ENCODE measurements at regions not wholly inside any gene's neighbourhood (a gene's known extent, or its start where the extent isn't known, plus 50 kb on each side); places are given as distances from the start of the nearest gene placed in this dataset.
"Not testable (repeated sequence)": the region's sequence is repeated elsewhere in the genome, so short reads cannot be mapped to it uniquely, and the experiment has no call there.

DNA sequence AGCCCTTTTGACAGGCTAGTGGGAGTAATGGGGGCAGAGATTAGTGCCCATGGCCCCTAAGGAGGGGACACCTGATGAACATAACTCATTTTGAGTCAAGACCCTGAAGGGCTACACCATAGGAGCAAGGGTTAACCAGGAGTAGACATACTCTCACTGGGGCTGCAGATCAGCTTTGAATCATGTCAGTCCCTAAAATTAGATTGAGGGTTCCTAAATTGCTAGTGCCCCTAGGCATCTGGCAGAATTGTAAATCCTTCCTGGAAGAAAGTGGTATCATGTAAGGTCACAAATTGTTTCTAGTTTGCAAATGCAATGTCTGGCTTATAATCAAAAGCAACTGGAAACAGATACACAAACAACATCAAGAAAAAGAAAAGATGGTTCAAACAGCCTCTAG is 52.1 kb upstream of the LRRC37A2 start:
- H3K4me3 ChIP-seq; DNase-seq (ENCODE audit: extremely low spot score); H3K9me3 ChIP-seq; H3K27me3 ChIP-seq; H3K4me1 ChIP-seq; H3K36me3 ChIP-seq; intact Hi-C loops (cut with DNase I); H3K27ac ChIP-seq (replicated peaks in 1 of 4): not testable (repeated sequence)

DNA sequence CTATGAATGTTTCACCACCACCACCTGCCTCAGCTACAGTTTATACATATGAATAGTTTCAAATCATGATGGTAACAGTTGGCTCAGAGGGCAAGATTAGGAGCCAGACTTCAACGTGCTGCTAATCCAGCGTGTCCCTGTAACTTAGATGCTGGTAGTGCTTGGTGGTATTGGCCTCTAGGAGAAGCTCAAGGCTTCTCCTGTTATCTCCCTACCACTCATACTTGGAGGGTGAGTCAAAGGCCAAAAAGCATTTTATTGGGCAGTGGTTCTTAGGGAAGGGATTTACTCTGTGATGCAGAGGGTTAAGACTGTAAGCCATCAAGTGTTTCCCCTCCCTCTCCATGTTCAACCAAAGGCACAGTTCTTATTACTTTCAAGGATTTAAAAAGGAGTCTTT is 57.2 kb upstream of the LRRC37A2 start:
- H3K27ac ChIP-seq (replicated peaks in 1 of 4); intact Hi-C loops (cut with DNase I); H3K4me3 ChIP-seq; H3K4me1 ChIP-seq; H3K27me3 ChIP-seq; DNase-seq (ENCODE audit: extremely low spot score); H3K9me3 ChIP-seq; H3K36me3 ChIP-seq: not testable (repeated sequence)
- no CpG with 5 or more reads among the region's 2 CpGs for WGBS

DNA sequence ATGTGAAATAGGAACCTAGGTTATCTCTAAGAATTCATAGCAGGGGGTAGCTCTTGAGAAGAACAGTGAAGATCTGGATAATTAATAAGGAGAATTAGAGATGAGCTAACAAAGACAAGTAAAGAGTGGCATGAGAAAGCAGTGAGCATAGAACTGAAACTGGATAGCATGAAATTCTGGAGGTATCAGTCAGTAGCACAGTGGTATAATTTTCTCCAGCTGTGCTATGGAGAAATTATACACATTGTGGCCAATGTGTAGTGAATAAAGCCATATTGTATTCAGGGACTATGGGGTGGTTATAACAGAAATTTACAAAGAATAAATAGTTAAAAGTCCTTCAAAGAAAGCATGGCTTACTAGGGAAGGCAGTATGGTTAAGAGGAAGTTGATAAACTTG is 57.7 kb upstream of the LRRC37A2 start:
- H3K27ac ChIP-seq (replicated peaks in 1 of 4); H3K36me3 ChIP-seq; H3K27me3 ChIP-seq; intact Hi-C loops (cut with DNase I); H3K4me1 ChIP-seq; DNase-seq (ENCODE audit: extremely low spot score); H3K4me3 ChIP-seq; H3K9me3 ChIP-seq: not testable (repeated sequence)

DNA sequence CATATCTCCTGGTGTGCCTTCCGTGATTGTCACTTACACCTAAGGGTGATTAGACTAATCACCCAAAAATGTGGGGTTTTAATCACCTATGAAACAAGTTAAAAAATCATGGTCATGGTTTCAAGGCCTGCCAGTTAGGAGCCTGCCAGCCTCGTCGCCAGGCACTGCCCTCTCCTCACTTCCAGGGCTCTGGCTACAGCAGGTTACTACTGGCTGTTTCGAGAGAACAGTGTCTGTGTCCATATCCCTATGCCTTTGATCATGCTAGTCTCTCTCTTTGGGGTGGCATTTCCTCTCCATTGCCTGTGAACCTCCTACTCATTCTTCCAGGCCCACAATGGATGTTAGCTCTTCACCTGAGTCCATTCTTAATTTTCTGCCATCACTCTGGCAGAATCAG is 59.2 kb upstream of the LRRC37A2 start:
- H3K4me3 ChIP-seq; H3K9me3 ChIP-seq; DNase-seq (ENCODE audit: extremely low spot score); H3K27me3 ChIP-seq; H3K36me3 ChIP-seq; intact Hi-C loops (cut with DNase I); H3K27ac ChIP-seq (replicated peaks in 1 of 4); H3K4me1 ChIP-seq: not testable (repeated sequence)
- WGBS: no CpG with 5 or more reads among the region's 4 CpGs

GRCh38 chr17:46445849-46446248 is 66.4 kb upstream of the LRRC37A2 start:
- H3K9me3 ChIP-seq; H3K27me3 ChIP-seq; intact Hi-C loops (cut with DNase I); H3K27ac ChIP-seq (replicated peaks in 1 of 4); DNase-seq (ENCODE audit: extremely low spot score); H3K36me3 ChIP-seq; H3K4me3 ChIP-seq; H3K4me1 ChIP-seq: not testable (repeated sequence)
- WGBS: no CpG with 5 or more reads among the region's 2 CpGs

DNA sequence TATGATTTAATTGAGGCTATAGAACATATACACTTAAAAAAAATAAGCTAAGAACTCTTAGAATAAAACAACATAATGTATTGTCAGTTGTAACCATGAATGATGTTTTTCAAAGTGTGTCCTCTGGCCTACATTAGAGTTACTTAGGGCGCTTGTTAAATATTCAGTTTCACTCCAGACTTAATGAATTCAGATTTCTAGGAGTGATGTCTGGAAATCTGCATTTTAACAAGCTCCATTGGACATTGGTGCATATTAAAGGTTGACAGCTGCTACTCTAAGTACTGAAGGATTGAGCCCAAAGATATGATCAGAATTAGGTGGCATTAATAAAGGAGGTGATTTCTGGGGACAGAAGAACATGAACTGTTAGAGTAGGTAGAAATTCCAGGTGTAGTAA is 66.9 kb upstream of the LRRC37A2 start:
- H3K36me3 ChIP-seq; H3K4me1 ChIP-seq; DNase-seq (ENCODE audit: extremely low spot score); H3K27ac ChIP-seq (replicated peaks in 1 of 4); H3K4me3 ChIP-seq; intact Hi-C loops (cut with DNase I); H3K9me3 ChIP-seq; H3K27me3 ChIP-seq: not testable (repeated sequence)
- no CpG with 5 or more reads among the region's 1 CpG for WGBS

GRCh38 chr17:46442153-46442552 is 70.1 kb upstream of the LRRC37A2 start:
- H3K4me1 ChIP-seq; intact Hi-C loops (cut with DNase I); H3K27me3 ChIP-seq; H3K36me3 ChIP-seq; DNase-seq (ENCODE audit: extremely low spot score); H3K4me3 ChIP-seq; H3K9me3 ChIP-seq; H3K27ac ChIP-seq (replicated peaks in 1 of 4): not testable (repeated sequence)
- no CpG with 5 or more reads among the region's 4 CpGs for WGBS

DNA sequence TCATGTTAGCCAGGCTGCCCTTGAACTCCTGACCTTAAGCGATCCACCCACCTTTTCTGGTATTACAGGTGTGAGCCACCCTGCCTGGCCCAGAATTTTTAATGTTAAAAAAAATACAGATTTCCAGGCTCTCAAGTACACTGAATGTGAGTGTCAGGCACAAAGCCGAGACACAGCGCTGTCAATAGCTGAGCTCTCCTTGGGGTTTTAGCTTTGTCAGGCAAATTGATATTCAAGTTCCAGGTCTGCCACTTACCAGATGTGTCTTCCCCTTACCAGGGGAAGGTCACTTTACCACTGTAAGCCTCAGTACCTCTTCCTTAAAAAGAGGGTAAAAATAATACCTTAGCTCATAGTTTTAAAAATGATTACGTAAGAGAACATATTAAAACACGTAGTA is 71.6 kb upstream of the LRRC37A2 start:
- H3K4me3 ChIP-seq; DNase-seq (ENCODE audit: extremely low spot score); intact Hi-C loops (cut with DNase I); H3K27ac ChIP-seq (replicated peaks in 1 of 4); H3K36me3 ChIP-seq; H3K27me3 ChIP-seq; H3K9me3 ChIP-seq; H3K4me1 ChIP-seq: not testable (repeated sequence)
- no CpG with 5 or more reads among the region's 5 CpGs for WGBS

- WGBS: no CpG with 5 or more reads among the region's 7 CpGs
- H3K27ac ChIP-seq (replicated peaks in 1 of 4); H3K4me1 ChIP-seq; intact Hi-C loops (cut with DNase I); DNase-seq (ENCODE audit: extremely low spot score); H3K4me3 ChIP-seq; H3K9me3 ChIP-seq; H3K27me3 ChIP-seq; H3K36me3 ChIP-seq: not testable (repeated sequence)
These were observed 73.0 kb upstream of the ARL17B start for GRCh38 chr17:46434450-46435062.

GRCh38 chr17:46430300-46430699 is 68.7 kb upstream of the ARL17B start:
- H3K27me3 ChIP-seq; H3K4me3 ChIP-seq; intact Hi-C loops (cut with DNase I); DNase-seq (ENCODE audit: extremely low spot score); H3K4me1 ChIP-seq; H3K36me3 ChIP-seq; H3K27ac ChIP-seq (replicated peaks in 1 of 4); H3K9me3 ChIP-seq: not testable (repeated sequence)
- no CpG with 5 or more reads among the region's 2 CpGs for WGBS

DNA sequence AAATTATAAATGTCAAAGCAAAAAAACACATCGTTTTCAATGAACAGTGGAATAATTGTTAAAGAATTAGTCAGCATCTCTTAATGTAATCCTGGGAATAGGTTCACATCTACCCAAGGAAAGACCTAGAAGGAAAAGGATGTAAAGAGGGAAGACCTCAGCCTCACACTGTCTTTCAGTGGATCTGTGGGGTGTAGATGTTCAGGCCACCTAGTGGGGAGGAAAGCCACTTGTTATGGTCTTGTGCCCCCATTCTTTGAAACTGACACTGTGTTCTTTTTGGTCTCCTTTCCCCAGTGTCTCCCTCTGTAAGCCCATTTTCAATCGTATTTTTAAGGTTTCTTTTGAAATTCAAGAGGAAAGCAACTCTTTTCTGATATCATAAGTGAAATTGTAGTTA is 68.1 kb upstream of the ARL17B start:
- no CpG with 5 or more reads among the region's 2 CpGs for WGBS
- intact Hi-C loops (cut with DNase I); H3K27ac ChIP-seq (replicated peaks in 1 of 4); H3K27me3 ChIP-seq; H3K4me1 ChIP-seq; H3K9me3 ChIP-seq; DNase-seq (ENCODE audit: extremely low spot score); H3K4me3 ChIP-seq; H3K36me3 ChIP-seq: not testable (repeated sequence)

All from esophagus muscularis mucosa (tissue), 4 donors.